Uterus (tissue), 2 donors: ENCODE measurements at regions not wholly inside any gene's neighbourhood (a gene's known extent, or its start where the extent isn't known, plus 50 kb on each side); places are given as distances from the start of the nearest gene placed in this dataset.

Source experiments
- CTCF ChIP-seq, 4 experiments: fragments of 200-600 bp in 2 of 4; fragments of 450-650 bp in 2 of 4; sonication (generic) in 2 of 4; IDR thresholded peaks; one replicate each; pipeline ENCODE4 v1.5.1; 2016 to 2019; ENCODE audit warnings: antibody characterized with exemption in 4 of 4, mild to moderate bottlenecking in 2 of 4, moderate library complexity in 1 of 4
- POLR2A ChIP-seq, 2 donors: fragments of 450-650 bp; IDR thresholded peaks; one replicate each; pipeline ENCODE4 v1.6.1; 2016; ENCODE audit warnings: antibody characterized with exemption in 2 of 2, mild to moderate bottlenecking in 1 of 2, moderate library complexity in 1 of 2

- TF ChIP-seq CTCF (IDR thresholded peaks at IDR 0.05) (no peak), POLR2A (IDR thresholded peaks at IDR 0.05) (no peak)
These were observed 1862.1 kb upstream of the C9orf72 start for GRCh38 chr9:29435368-29435767.
